DOHH2 (cell line): ENCODE measurements at regions not wholly inside any gene's neighbourhood (a gene's known extent, or its start where the extent isn't known, plus 50 kb on each side); places are given as distances from the start of the nearest gene placed in this dataset.

Experiments
- EZH2phosphoT487 ChIP-seq: fragments of 200-600 bp; sonication (generic); IDR thresholded peaks from 2 replicates; pipeline ENCODE4 v1.6.1; 2017; ENCODE audit warnings: borderline replicate concordance, mild to moderate bottlenecking, antibody characterized with exemption, low read length, moderate library complexity, mixed read lengths
- TF ChIP-seq, protein P1 (sequence below): fragments of 200-600 bp; sonication (generic); IDR thresholded peaks from one replicate; pipeline ENCODE4 v1.5.1; 2014; ENCODE audit warnings: antibody characterized with exemption, mild to moderate bottlenecking, low read depth, low read length; ENCODE audit not compliant: poor library complexity, severe bottlenecking

DNA sequence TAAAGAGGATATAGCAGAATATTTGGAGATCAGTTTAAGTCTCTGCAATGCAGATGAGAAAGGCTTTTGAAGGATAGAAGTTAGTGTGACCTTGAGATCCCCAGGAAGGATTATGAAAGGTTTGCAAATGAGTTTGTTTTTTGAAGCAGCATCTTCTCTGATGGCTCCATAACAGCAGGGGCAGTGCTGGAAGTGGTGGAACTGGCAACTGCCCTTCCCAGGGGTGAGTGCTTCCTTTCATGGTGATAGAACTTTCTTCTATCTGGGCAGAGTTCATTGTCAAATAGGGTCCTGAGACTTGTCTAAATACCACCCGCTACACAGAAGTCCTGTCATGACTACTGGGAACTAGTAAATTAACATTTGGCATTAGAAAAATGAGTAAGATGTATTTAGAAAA is 314.2 kb upstream of the MCTP2 start:
- TF ChIP-seq, protein P1, sequence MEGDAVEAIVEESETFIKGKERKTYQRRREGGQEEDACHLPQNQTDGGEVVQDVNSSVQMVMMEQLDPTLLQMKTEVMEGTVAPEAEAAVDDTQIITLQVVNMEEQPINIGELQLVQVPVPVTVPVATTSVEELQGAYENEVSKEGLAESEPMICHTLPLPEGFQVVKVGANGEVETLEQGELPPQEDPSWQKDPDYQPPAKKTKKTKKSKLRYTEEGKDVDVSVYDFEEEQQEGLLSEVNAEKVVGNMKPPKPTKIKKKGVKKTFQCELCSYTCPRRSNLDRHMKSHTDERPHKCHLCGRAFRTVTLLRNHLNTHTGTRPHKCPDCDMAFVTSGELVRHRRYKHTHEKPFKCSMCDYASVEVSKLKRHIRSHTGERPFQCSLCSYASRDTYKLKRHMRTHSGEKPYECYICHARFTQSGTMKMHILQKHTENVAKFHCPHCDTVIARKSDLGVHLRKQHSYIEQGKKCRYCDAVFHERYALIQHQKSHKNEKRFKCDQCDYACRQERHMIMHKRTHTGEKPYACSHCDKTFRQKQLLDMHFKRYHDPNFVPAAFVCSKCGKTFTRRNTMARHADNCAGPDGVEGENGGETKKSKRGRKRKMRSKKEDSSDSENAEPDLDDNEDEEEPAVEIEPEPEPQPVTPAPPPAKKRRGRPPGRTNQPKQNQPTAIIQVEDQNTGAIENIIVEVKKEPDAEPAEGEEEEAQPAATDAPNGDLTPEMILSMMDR: no peak
- TF ChIP-seq EZH2phosphoT487: no peak
